SK-N-SH (cell line): ENCODE measurements at regions not wholly inside any gene's neighbourhood (a gene's known extent, or its start where the extent isn't known, plus 50 kb on each side); places are given as distances from the start of the nearest gene placed in this dataset.

ENCODE experiments used
- CTCF ChIA-PET: fragments of 300-600, 350-600 bp; formaldehyde crosslinking; extraction: SDS; loops from one replicate; lab custom pipeline; 2021; lab: Yijun Ruan, JAX
- POLR2A ChIA-PET: fragments of 350-600 bp; sonication (Branson Sonifier 250); formaldehyde crosslinking; extraction: SDS; loops from one replicate; lab custom pipeline; 2020; ENCODE audit warnings: antibody characterized with exemption, inconsistent platforms; lab: Yijun Ruan, JAX
- DNase-seq: peaks from one replicate; pipeline ENCODE4 v3.0.0; 2012
- H2AFZ ChIP-seq: fragments of 200-600 bp; sonication (generic); 2 replicates; pipeline ENCODE4 v1.8.1; 2016; ENCODE audit warnings: antibody characterized with exemption, mild to moderate bottlenecking, low read depth
- H3F3A ChIP-seq: fragments of 200-600 bp; sonication (generic); replicated peaks from 2 replicates; pipeline ENCODE3; 2016; ENCODE audit warnings: antibody characterized with exemption, mild to moderate bottlenecking; ENCODE audit not compliant: insufficient read depth
- H3K27ac ChIP-seq, 2 experiments: fragments of 200-500 bp in 1 of 2; fragments of 200-600 bp in 1 of 2; sonication (Bioruptor generic) in 1 of 2; sonication (generic), shearing (Covaris generic) in 1 of 2; 2 replicates each; pipeline versions ENCODE4 v1.5.1 to v1.6.1; 2014 to 2016; ENCODE audit warnings: low read depth in 2 of 2, inconsistent platforms in 1 of 2, low read length in 1 of 2, mild to moderate bottlenecking in 1 of 2, mixed read lengths in 1 of 2
- H3K27me3 ChIP-seq: fragments of 200-600 bp; sonication (generic), shearing (Covaris generic); 2 replicates; pipeline ENCODE4 v1.6.1; 2016; ENCODE audit warnings: mixed run types; ENCODE audit not compliant: insufficient read depth
- H3K36me3 ChIP-seq, 2 experiments: fragments of 200-500 bp in 1 of 2; fragments of 200-600 bp in 1 of 2; sonication (Bioruptor generic) in 1 of 2; sonication (generic) in 1 of 2; replicated peaks in 1 of 2; 2 replicates each; pipeline versions ENCODE3 to v1.5.1; 2014 to 2016; ENCODE audit warnings: low read length in 1 of 2, mild to moderate bottlenecking in 1 of 2; ENCODE audit not compliant: insufficient read depth in 2 of 2, control insufficient read depth in 1 of 2
- H3K4me1 ChIP-seq, 2 experiments: fragments of 200-500 bp in 1 of 2; fragments of 200-600 bp in 1 of 2; sonication (Bioruptor generic) in 1 of 2; sonication (generic), shearing (Covaris generic) in 1 of 2; 2 replicates each; pipeline versions ENCODE4 v1.5.1 to v1.6.1; 2014 to 2016; ENCODE audit warnings: low read depth in 1 of 2, low read length in 1 of 2, mixed run types in 1 of 2; ENCODE audit not compliant: insufficient read depth in 2 of 2, control insufficient read depth in 1 of 2
- H3K4me2 ChIP-seq: fragments of 200-600 bp; sonication (generic), shearing (Covaris generic); 2 replicates; pipeline ENCODE4 v1.6.1; 2017; ENCODE audit warnings: mixed run types
- H3K4me3 ChIP-seq, 2 experiments: fragments of 200-500 bp in 1 of 2; fragments of 200-600 bp in 1 of 2; sonication (Bioruptor generic) in 1 of 2; sonication (generic), shearing (Covaris generic) in 1 of 2; 2 replicates each; pipeline versions ENCODE4 v1.5.1 to v1.8.1; 2014 to 2016; ENCODE audit warnings: low read depth in 2 of 2, inconsistent platforms in 1 of 2, low read length in 1 of 2, mild to moderate bottlenecking in 1 of 2, mixed read lengths in 1 of 2, moderate library complexity in 1 of 2
- H3K79me2 ChIP-seq: fragments of 200-600 bp; sonication (generic); 2 replicates; pipeline ENCODE4 v1.8.1; 2017; ENCODE audit warnings: mild to moderate bottlenecking; ENCODE audit not compliant: insufficient read depth
- H3K9ac ChIP-seq: fragments of 200-600 bp; sonication (generic); 2 replicates; pipeline ENCODE4 v1.6.1; 2017; ENCODE audit warnings: mixed run types
- H3K9me2 ChIP-seq: fragments of 200-600 bp; sonication (generic); 2 replicates; pipeline ENCODE4 v1.6.1; 2017; ENCODE audit warnings: mixed run types
- H3K9me3 ChIP-seq: fragments of 200-600 bp; sonication (generic); 2 replicates; pipeline ENCODE4 v1.6.1; 2017; ENCODE audit warnings: mixed run types, mild to moderate bottlenecking, moderate library complexity
- H4K20me1 ChIP-seq: fragments of 200-600 bp; sonication (generic); 2 replicates; pipeline ENCODE4 v1.6.1; 2017; ENCODE audit warnings: mild to moderate bottlenecking, mixed run types; ENCODE audit not compliant: insufficient read depth
- ELF1 ChIP-seq: IDR thresholded peaks from 2 replicates; pipeline ENCODE4 v1.4.0; 2012
- FOXJ3 ChIP-seq: sonication (generic); formaldehyde crosslinking; IDR thresholded peaks from 2 replicates; pipeline ENCODE4 v1.5.1; 2020; ENCODE audit warnings: mild to moderate bottlenecking, missing genetic modification reagents
- FOXM1 ChIP-seq: IDR thresholded peaks from 2 replicates; pipeline ENCODE4 v1.4.0; 2012; ENCODE audit warnings: low read depth, mild to moderate bottlenecking
- GABPA ChIP-seq: IDR thresholded peaks from 2 replicates; pipeline ENCODE4 v1.4.0; 2012; ENCODE audit warnings: low read depth, mild to moderate bottlenecking
- GATA2 ChIP-seq: sonication (generic); formaldehyde crosslinking; IDR thresholded peaks from 2 replicates; pipeline ENCODE4 v1.5.0; 2020; ENCODE audit warnings: mild to moderate bottlenecking, missing genetic modification reagents
- MAX ChIP-seq: IDR thresholded peaks from 2 replicates; pipeline ENCODE4 v1.4.0; 2012; ENCODE audit warnings: low read depth
- POLR2AphosphoS5 ChIP-seq: IDR thresholded peaks from 2 replicates; pipeline ENCODE4 v1.6.1; 2012; ENCODE audit warnings: low read depth, low read length
- REST ChIP-seq: IDR thresholded peaks from 2 replicates; pipeline ENCODE4 v1.6.1; 2012; ENCODE audit warnings: mild to moderate bottlenecking, low read depth, low read length, moderate library complexity
- RXRA ChIP-seq: IDR thresholded peaks from 2 replicates; pipeline ENCODE4 v1.4.0; 2012; ENCODE audit warnings: low read depth, mild to moderate bottlenecking, borderline replicate concordance
- SIN3A ChIP-seq: IDR thresholded peaks from 2 replicates; pipeline ENCODE4 v1.6.1; 2012; ENCODE audit warnings: low read depth, mild to moderate bottlenecking, low read length, moderate library complexity, borderline replicate concordance
- TAF1 ChIP-seq: IDR thresholded peaks from 2 replicates; pipeline ENCODE4 v1.6.1; 2012; ENCODE audit warnings: low read depth, mild to moderate bottlenecking, low read length, moderate library complexity, borderline replicate concordance
- USF1 ChIP-seq: IDR thresholded peaks from 2 replicates; pipeline ENCODE4 v1.4.0; 2012; ENCODE audit warnings: low read depth, borderline replicate concordance
- ZBTB33 ChIP-seq: IDR thresholded peaks from 2 replicates; pipeline ENCODE4 v1.4.0; 2012; ENCODE audit warnings: low read depth, borderline replicate concordance
- WGBS: methylation state at CpG from one replicate; pipeline ENCODE4 v1.1.6; 2017; ENCODE audit warnings: low lambda C conversion rate; 5-methylcytosine and 5-hydroxymethylcytosine counted together

- Histone ChIP-seq H3F3A (no peaks in the 10 kb centered on the region), H3K27me3 (peaks cover 16% of the 10 kb centered on the region; the same call in 1 of the 2 replicates), H3K36me3 (no peaks in the 10 kb centered on the region), H2AFZ (no peak overlapping the region), H3K9me3 (no peaks in the 10 kb centered on the region), H3K4me1 (peaks cover 0 to 5% of the 10 kb centered on the region in 2 experiments; a peak in 1 of 4 replicates), H3K9ac (no peak overlapping the region), H3K27ac (no peak overlapping the region), H4K20me1 (no peaks in the 10 kb centered on the region), H3K4me3 (no peak overlapping the region), H3K4me2 (no peak overlapping the region), H3K9me2 (no peaks in the 10 kb centered on the region), H3K79me2 (no peaks in the 10 kb centered on the region)
- peak; percentile 12 for DNase-seq
- 71% methylated on average over 9 of the region's 11 CpGs for WGBS
- no peak for TF ChIP-seq GATA2
- TF ChIP-seq FOXM1 = no peak
- no peak for TF ChIP-seq RXRA
- no peak for TF ChIP-seq USF1
- no peak for TF ChIP-seq FOXJ3
- no peak for TF ChIP-seq MAX
- no peak for TF ChIP-seq ELF1
- no peak for TF ChIP-seq ZBTB33
- TF ChIP-seq REST = no peak
- TF ChIP-seq SIN3A = no peak
- no peak for TF ChIP-seq TAF1
- TF ChIP-seq POLR2AphosphoS5 = no peak
- TF ChIP-seq GABPA = no peak
- CTCF ChIA-PET = interaction anchor here (1.0 to 5.3 kb wide), 2 partner anchors 9 to 13 kb away, joined by 3 to 41 read pairs; no protein-coding TSS in a partner anchor
- POLR2A ChIA-PET = no interaction called here
Measured at GRCh38 chr1:22289307-22289995, 146.6 kb upstream of the WNT4 start.
